BLaER1 (cell line): ENCODE measurements at regions not wholly inside any gene's neighbourhood (a gene's known extent, or its start where the extent isn't known, plus 50 kb on each side); places are given as distances from the start of the nearest gene placed in this dataset.

ENCODE experiments used
- H3K27ac ChIP-seq: shearing (Covaris generic); formaldehyde crosslinking; 2 replicates; pipeline ENCODE4 v1.8.1; 2022
- H3K27me3 ChIP-seq: shearing (Covaris generic); formaldehyde crosslinking; 2 replicates; pipeline ENCODE4 v1.8.1; 2022
- H3K36me3 ChIP-seq: shearing (Covaris generic); formaldehyde crosslinking; 2 replicates; pipeline ENCODE4 v1.8.1; 2022
- H3K4me1 ChIP-seq: shearing (Covaris generic); formaldehyde crosslinking; 2 replicates; pipeline ENCODE4 v1.8.1; 2022
- H3K4me2 ChIP-seq: shearing (Covaris generic); formaldehyde crosslinking; 2 replicates; pipeline ENCODE4 v1.8.1; 2022
- H3K4me3 ChIP-seq: shearing (Covaris generic); formaldehyde crosslinking; 2 replicates; pipeline ENCODE4 v1.8.1; 2022
- H3K9ac ChIP-seq: shearing (Covaris generic); formaldehyde crosslinking; 2 replicates; pipeline ENCODE4 v1.8.1; 2022
- H3K9me3 ChIP-seq: shearing (Covaris generic); formaldehyde crosslinking; 2 replicates; pipeline ENCODE4 v1.8.1; 2022
- H4K20me1 ChIP-seq: shearing (Covaris generic); formaldehyde crosslinking; 2 replicates; pipeline ENCODE4 v1.8.1; 2022
- Cebpa-rat ChIP-seq: shearing (Covaris generic); IDR thresholded peaks from 2 replicates; pipeline ENCODE4 v1.8.1; 2022

- no peak for TF ChIP-seq Cebpa-rat
- Histone ChIP-seq H3K9ac (no peak overlapping the region), H4K20me1 (no peaks in the 10 kb centered on the region), H3K4me1 (peaks cover 3% of the 10 kb centered on the region; the same call in 1 of the 2 replicates), H3K9me3 (no peaks in the 10 kb centered on the region), H3K4me3 (no peak overlapping the region), H3K27me3 (no peaks in the 10 kb centered on the region), H3K4me2 (no peak overlapping the region), H3K36me3 (no peaks in the 10 kb centered on the region), H3K27ac (no peak overlapping the region)
Observed at GRCh38 chr11:127470306-127470884, 469.8 kb upstream of the KIRREL3 start.

GRCh38 chr11:127464325-127464724 is 463.8 kb upstream of the KIRREL3 start:
- Histone ChIP-seq H3K4me2 (no peak overlapping the region), H3K9me3 (no peaks in the 10 kb centered on the region), H3K27me3 (no peaks in the 10 kb centered on the region), H3K4me1 (no peaks in the 10 kb centered on the region), H3K27ac (no peak overlapping the region), H3K4me3 (no peak overlapping the region), H4K20me1 (no peaks in the 10 kb centered on the region), H3K36me3 (no peaks in the 10 kb centered on the region), H3K9ac (no peak overlapping the region)
- no peak for TF ChIP-seq Cebpa-rat

GRCh38 chr11:127462065-127462344 is 461.4 kb upstream of the KIRREL3 start:
- TF ChIP-seq Cebpa-rat, result no peak
- no peaks in the 10 kb centered on the region for H3K4me1 ChIP-seq
- H3K9ac ChIP-seq, result no peak overlapping the region
- H3K4me3 ChIP-seq, result no peak overlapping the region
- H4K20me1 ChIP-seq, result no peaks in the 10 kb centered on the region
- H3K36me3 ChIP-seq, result no peaks in the 10 kb centered on the region
- H3K27ac ChIP-seq, result no peak overlapping the region
- no peak overlapping the region for H3K4me2 ChIP-seq
- no peaks in the 10 kb centered on the region for H3K9me3 ChIP-seq
- no peaks in the 10 kb centered on the region for H3K27me3 ChIP-seq

GRCh38 chr11:127461241-127462064 is 460.9 kb upstream of the KIRREL3 start:
- TF ChIP-seq Cebpa-rat, result no peak
- Histone ChIP-seq H3K36me3 (no peaks in the 10 kb centered on the region), H3K4me2 (no peak overlapping the region), H3K27ac (no peak overlapping the region), H3K4me1 (no peaks in the 10 kb centered on the region), H3K27me3 (no peaks in the 10 kb centered on the region), H3K4me3 (no peak overlapping the region), H3K9ac (no peak overlapping the region), H4K20me1 (no peaks in the 10 kb centered on the region), H3K9me3 (no peaks in the 10 kb centered on the region)

- Histone ChIP-seq H3K27me3 (no peaks in the 10 kb centered on the region), H3K4me3 (no peak overlapping the region)
- no peak for TF ChIP-seq Cebpa-rat
Observed at GRCh38 chr11:127458561-127458960, 458.0 kb upstream of the KIRREL3 start.

GRCh38 chr11:127454856-127455255 is 454.3 kb upstream of the KIRREL3 start:
- Histone ChIP-seq H3K27ac (no peak overlapping the region), H3K4me1 (no peaks in the 10 kb centered on the region), H3K9ac (no peak overlapping the region), H3K4me2 (no peak overlapping the region), H4K20me1 (no peaks in the 10 kb centered on the region), H3K4me3 (no peak overlapping the region), H3K9me3 (no peaks in the 10 kb centered on the region), H3K36me3 (no peaks in the 10 kb centered on the region), H3K27me3 (no peaks in the 10 kb centered on the region)
- no peak for TF ChIP-seq Cebpa-rat

More at GRCh38 chr11:127458561-127458960, 458.0 kb upstream of the KIRREL3 start:
- no peaks in the 10 kb centered on the region for H3K9me3 ChIP-seq
- no peak overlapping the region for H3K27ac ChIP-seq
- H3K9ac ChIP-seq, result no peak overlapping the region
- no peaks in the 10 kb centered on the region for H4K20me1 ChIP-seq
- no peaks in the 10 kb centered on the region for H3K4me1 ChIP-seq
- H3K4me2 ChIP-seq, result no peak overlapping the region
- H3K36me3 ChIP-seq, result no peaks in the 10 kb centered on the region

GRCh38 chr11:127452533-127452932 is 452.0 kb upstream of the KIRREL3 start:
- no peaks in the 10 kb centered on the region for H3K36me3 ChIP-seq
- no peak overlapping the region for H3K4me3 ChIP-seq

GRCh38 chr11:127451861-127452260 is 451.3 kb upstream of the KIRREL3 start:
- no peak overlapping the region for H3K4me3 ChIP-seq
- H4K20me1 ChIP-seq, result no peaks in the 10 kb centered on the region
- H3K27ac ChIP-seq, result no peak overlapping the region
- H3K4me1 ChIP-seq, result no peaks in the 10 kb centered on the region
- no peak overlapping the region for H3K4me2 ChIP-seq
- H3K36me3 ChIP-seq, result no peaks in the 10 kb centered on the region
- no peaks in the 10 kb centered on the region for H3K27me3 ChIP-seq
- H3K9me3 ChIP-seq, result no peaks in the 10 kb centered on the region
- no peak for TF ChIP-seq Cebpa-rat
- no peak overlapping the region for H3K9ac ChIP-seq

More at GRCh38 chr11:127452533-127452932, 452.0 kb upstream of the KIRREL3 start:
- Histone ChIP-seq H3K9me3 (no peaks in the 10 kb centered on the region), H3K27me3 (no peaks in the 10 kb centered on the region), H3K4me2 (no peak overlapping the region), H4K20me1 (no peaks in the 10 kb centered on the region), H3K9ac (no peak overlapping the region), H3K4me1 (no peaks in the 10 kb centered on the region), H3K27ac (no peak overlapping the region)
- TF ChIP-seq Cebpa-rat, result no peak

GRCh38 chr11:127448101-127448500 is 447.5 kb upstream of the KIRREL3 start:
- Histone ChIP-seq H3K4me1 (no peaks in the 10 kb centered on the region), H3K36me3 (no peaks in the 10 kb centered on the region), H3K4me2 (no peak overlapping the region), H3K9me3 (no peaks in the 10 kb centered on the region), H3K4me3 (no peak overlapping the region), H4K20me1 (no peaks in the 10 kb centered on the region), H3K27me3 (no peaks in the 10 kb centered on the region), H3K27ac (no peak overlapping the region), H3K9ac (no peak overlapping the region)
- no peak for TF ChIP-seq Cebpa-rat

- Histone ChIP-seq H3K27me3 (no peaks in the 10 kb centered on the region), H3K36me3 (no peaks in the 10 kb centered on the region), H3K27ac (no peak overlapping the region), H3K4me1 (no peaks in the 10 kb centered on the region), H3K9ac (no peak overlapping the region), H3K9me3 (no peaks in the 10 kb centered on the region), H3K4me2 (no peak overlapping the region), H4K20me1 (no peaks in the 10 kb centered on the region), H3K4me3 (no peak overlapping the region)
- no peak for TF ChIP-seq Cebpa-rat
Observed at GRCh38 chr11:127445476-127445875, 444.9 kb upstream of the KIRREL3 start.

- Histone ChIP-seq H3K4me3 (no peak overlapping the region), H3K4me2 (no peak overlapping the region), H3K27ac (no peak overlapping the region), H3K36me3 (no peaks in the 10 kb centered on the region), H3K4me1 (no peaks in the 10 kb centered on the region), H4K20me1 (no peaks in the 10 kb centered on the region), H3K9me3 (no peaks in the 10 kb centered on the region), H3K9ac (no peak overlapping the region), H3K27me3 (no peaks in the 10 kb centered on the region)
- no peak for TF ChIP-seq Cebpa-rat
Observed at GRCh38 chr11:127443297-127443696, 442.7 kb upstream of the KIRREL3 start.
